ENCODE measurements at regions not wholly inside any gene's neighbourhood (a gene's known extent, or its start where the extent isn't known, plus 50 kb on each side); places are given as distances from the start of the nearest gene placed in this dataset.

- Histone ChIP-seq H3K27ac (no peak overlapping the region), H3K4me3 (no peak overlapping the region), H3K9me3 (no peaks in the 10 kb centered on the region), H3K36me3 (no peaks in the 10 kb centered on the region), H3K4me1 (no peaks in the 10 kb centered on the region), H3K27me3 (ENCODE audit: low read depth) (no peaks in the 10 kb centered on the region)
- no peak for TF ChIP-seq CTCF (IDR thresholded peaks at IDR 0.05)
- intact Hi-C loops (cut with DNase I), result no loop called here
- DNase-seq (no peak), ATAC-seq (no peak)
Observed at GRCh38 chr2:180177534-180177933, 170.4 kb upstream of the CWC22 start.

GRCh38 chr2:180175736-180176135, 168.6 kb upstream of the CWC22 start:
- no peak overlapping the region for H3K27ac ChIP-seq
- DNase-seq, result no peak
- ATAC-seq, result no peak
- H3K9me3 ChIP-seq, result no peaks in the 10 kb centered on the region
- no peaks in the 10 kb centered on the region for H3K27me3 ChIP-seq (ENCODE audit: low read depth)
- no peak overlapping the region for H3K4me3 ChIP-seq
- intact Hi-C loops (cut with DNase I), result no loop called here
- TF ChIP-seq CTCF (IDR thresholded peaks at IDR 0.05), result no peak
- no peaks in the 10 kb centered on the region for H3K36me3 ChIP-seq
- H3K4me1 ChIP-seq, result no peaks in the 10 kb centered on the region

- H3K36me3 ChIP-seq, result no peaks in the 10 kb centered on the region
- DNase-seq (no peak), ATAC-seq (no peak)
- H3K27me3 ChIP-seq (ENCODE audit: low read depth), result no peaks in the 10 kb centered on the region
- no peaks in the 10 kb centered on the region for H3K4me1 ChIP-seq
- H3K9me3 ChIP-seq, result no peaks in the 10 kb centered on the region
- H3K27ac ChIP-seq, result no peak overlapping the region
- intact Hi-C loops (cut with DNase I), result no loop called here
- no peak for TF ChIP-seq CTCF (IDR thresholded peaks at IDR 0.05)
- no peak overlapping the region for H3K4me3 ChIP-seq
Observed at GRCh38 chr2:180174580-180174979, 167.5 kb upstream of the CWC22 start.

GRCh38 chr2:180169474-180169873, 162.4 kb upstream of the CWC22 start:
- Histone ChIP-seq H3K4me1 (no peaks in the 10 kb centered on the region), H3K4me3 (no peak overlapping the region), H3K27me3 (ENCODE audit: low read depth) (no peaks in the 10 kb centered on the region), H3K9me3 (no peaks in the 10 kb centered on the region), H3K27ac (no peak overlapping the region), H3K36me3 (no peaks in the 10 kb centered on the region)
- intact Hi-C loops (cut with DNase I), result no loop called here
- no peak for TF ChIP-seq CTCF (IDR thresholded peaks at IDR 0.05)
- DNase-seq (no peak), ATAC-seq (no peak)

GRCh38 chr2:180161415-180161814, 154.3 kb upstream of the CWC22 start:
- no peak for TF ChIP-seq CTCF (IDR thresholded peaks at IDR 0.05)
- no peaks in the 10 kb centered on the region for H3K27me3 ChIP-seq (ENCODE audit: low read depth)
- DNase-seq (no peak), ATAC-seq (no peak)
- no peaks in the 10 kb centered on the region for H3K36me3 ChIP-seq
- no peak overlapping the region for H3K4me3 ChIP-seq
- H3K4me1 ChIP-seq, result no peaks in the 10 kb centered on the region
- intact Hi-C loops (cut with DNase I), result no loop called here
- H3K27ac ChIP-seq, result no peak overlapping the region
- no peaks in the 10 kb centered on the region for H3K9me3 ChIP-seq

- no peak for ATAC-seq
- TF ChIP-seq CTCF (IDR thresholded peaks at IDR 0.05), result no peak
Observed at GRCh38 chr2:180159921-180160320, 152.8 kb upstream of the CWC22 start.

More at GRCh38 chr2:180159921-180160320, 152.8 kb upstream of the CWC22 start:
- Histone ChIP-seq H3K4me3 (no peak overlapping the region), H3K9me3 (no peaks in the 10 kb centered on the region), H3K27ac (no peak overlapping the region), H3K27me3 (ENCODE audit: low read depth) (no peaks in the 10 kb centered on the region), H3K4me1 (no peaks in the 10 kb centered on the region), H3K36me3 (no peaks in the 10 kb centered on the region)
- DNase-seq, result no peak
- intact Hi-C loops (cut with DNase I), result no loop called here
